IMR-90 (cell line): ENCODE measurements at regions not wholly inside any gene's neighbourhood (a gene's known extent, or its start where the extent isn't known, plus 50 kb on each side); places are given as distances from the start of the nearest gene placed in this dataset.

ENCODE experiments used
- ATAC-seq: fragments of 200-7000 bp; cut with Tn5 transposase; 2 replicates; pipeline ENCODE4 v1.9.1; 2020; ENCODE audit warnings: low read depth, mild to moderate bottlenecking, moderate library complexity
- BruUV-seq: library from RNA; stranded (reverse); fragments of 400-500 nt; replicated peaks from 2 replicates; lab custom pipeline; 2021; lab: Mats Ljungman, UMichigan
- CTCF ChIA-PET: fragments of 300-600 bp; formaldehyde crosslinking; extraction: SDS; loops from one replicate; lab custom pipeline; 2021; ENCODE audit warnings: antibody characterized with exemption; lab: Yijun Ruan, JAX
- POLR2A ChIA-PET: fragments of 300-600 bp; sonication (Branson Sonifier 250); formaldehyde crosslinking; loops from one replicate; lab custom pipeline; 2022; ENCODE audit warnings: antibody characterized with exemption; ENCODE audit not compliant: unreplicated experiment; lab: Charles Lee
- DNase-seq: peaks from one replicate; pipeline ENCODE4 v3.0.0; 2013
- H2AFZ ChIP-seq: replicated peaks from 2 replicates; pipeline ENCODE3; 2013; ENCODE audit warnings: low read length, mild to moderate bottlenecking; ENCODE audit not compliant: poor library complexity
- H2AK5ac ChIP-seq: 2 replicates; pipeline ENCODE4 v1.6.1; 2013; ENCODE audit warnings: low read depth, low read length, inconsistent platforms
- H2AK9ac ChIP-seq: replicated peaks from 2 replicates; pipeline ENCODE3; 2013; ENCODE audit warnings: mild to moderate bottlenecking, low read depth, low read length, moderate library complexity; ENCODE audit not compliant: poor library complexity
- H2BK120ac ChIP-seq: 2 replicates; pipeline ENCODE4 v1.6.1; 2013; ENCODE audit warnings: low read depth, low read length, inconsistent platforms
- H2BK15ac ChIP-seq: 3 replicates; pipeline ENCODE4 v1.6.1; 2013; ENCODE audit warnings: low read depth, low read length, inconsistent platforms
- H2BK20ac ChIP-seq: 2 replicates; pipeline ENCODE4 v1.6.1; 2013; ENCODE audit warnings: low read depth, mild to moderate bottlenecking, inconsistent platforms, low read length, moderate library complexity
- H2BK5ac ChIP-seq: 2 replicates; pipeline ENCODE4 v1.6.1; 2013; ENCODE audit warnings: mild to moderate bottlenecking, low read depth, low read length, inconsistent platforms; ENCODE audit not compliant: poor library complexity, severe bottlenecking
- H3K14ac ChIP-seq: replicated peaks from 2 replicates; pipeline ENCODE4 v1.6.1; 2013; ENCODE audit warnings: low read depth, low read length, inconsistent platforms
- H3K18ac ChIP-seq: 2 replicates; pipeline ENCODE4 v1.6.1; 2013; ENCODE audit warnings: low read depth, low read length, control low read depth
- H3K23ac ChIP-seq: 2 replicates; pipeline ENCODE4 v1.6.1; 2013; ENCODE audit warnings: low read depth, low read length, inconsistent platforms
- H3K27ac ChIP-seq: 2 replicates; pipeline ENCODE4 v1.5.1; 2013; ENCODE audit warnings: mild to moderate bottlenecking, control low read depth, low read length; ENCODE audit not compliant: insufficient read depth
- H3K27me3 ChIP-seq: 2 replicates; pipeline ENCODE4 v1.6.1; 2013; ENCODE audit warnings: low read length; ENCODE audit not compliant: control insufficient read depth, insufficient read depth
- H3K36me3 ChIP-seq: 2 replicates; pipeline ENCODE4 v1.6.1; 2013; ENCODE audit warnings: low read length, mixed read lengths; ENCODE audit not compliant: control insufficient read depth, insufficient read depth
- H3K4ac ChIP-seq: 2 replicates; pipeline ENCODE4 v1.6.1; 2013; ENCODE audit warnings: low read depth, low read length, inconsistent platforms
- H3K4me1 ChIP-seq: 2 replicates; pipeline ENCODE4 v1.6.1; 2013; ENCODE audit warnings: low read length, mixed read lengths; ENCODE audit not compliant: control insufficient read depth, insufficient read depth
- H3K4me2 ChIP-seq: 2 replicates; pipeline ENCODE4 v1.6.1; 2013; ENCODE audit warnings: low read depth, mild to moderate bottlenecking, control low read depth, low read length, moderate library complexity
- H3K4me3 ChIP-seq: 2 replicates; pipeline ENCODE4 v1.5.1; 2013; ENCODE audit warnings: low read depth, mild to moderate bottlenecking, control low read depth, low read length, moderate library complexity; ENCODE audit not compliant: insufficient read depth
- H3K56ac ChIP-seq: 2 replicates; pipeline ENCODE4 v1.6.1; 2013; ENCODE audit warnings: low read length, inconsistent platforms; ENCODE audit not compliant: insufficient read depth; ENCODE audit errors: extremely low read depth
- H3K79me1 ChIP-seq, 2 experiments: 2 replicates each; pipeline ENCODE4 v1.6.1; 2013; ENCODE audit warnings: low read length in 2 of 2, inconsistent platforms in 1 of 2, low read depth in 1 of 2
- H3K9ac ChIP-seq: 2 replicates; pipeline ENCODE4 v1.6.1; 2013; ENCODE audit warnings: low read depth, low read length, control low read depth
- H3K9me1 ChIP-seq: 2 replicates; pipeline ENCODE4 v1.6.1; 2013; ENCODE audit warnings: low read length, inconsistent platforms; ENCODE audit not compliant: insufficient read depth
- H3K9me3 ChIP-seq: 2 replicates; pipeline ENCODE4 v1.6.1; 2013; ENCODE audit warnings: low read length; ENCODE audit not compliant: control insufficient read depth, insufficient read depth
- H4K20me1 ChIP-seq: 2 replicates; pipeline ENCODE4 v1.6.1; 2013; ENCODE audit warnings: low read length, inconsistent platforms; ENCODE audit not compliant: insufficient read depth
- H4K5ac ChIP-seq: 2 replicates; pipeline ENCODE4 v1.6.1; 2013; ENCODE audit warnings: mild to moderate bottlenecking, low read depth, low read length, control low read depth
- H4K8ac ChIP-seq, 2 experiments: 2 replicates each; pipeline ENCODE4 v1.6.1; 2013; ENCODE audit warnings: low read depth in 2 of 2, low read length in 2 of 2, control low read depth in 1 of 2, inconsistent platforms in 1 of 2
- H4K91ac ChIP-seq: 2 replicates; pipeline ENCODE4 v1.6.1; 2013; ENCODE audit warnings: low read depth, low read length, inconsistent platforms; ENCODE audit not compliant: insufficient read depth
- BHLHE40 ChIP-seq: fragments of 150-350 bp; IDR thresholded peaks from 2 replicates; pipeline ENCODE4 v1.6.1; 2016; ENCODE audit warnings: mild to moderate bottlenecking, low read depth, low read length
- MAFK ChIP-seq: IDR thresholded peaks from 2 replicates; pipeline ENCODE4 v1.6.1; 2012; ENCODE audit warnings: low read depth, low read length, improper control_type of control experiment
- MXI1 ChIP-seq: IDR thresholded peaks from 2 replicates; pipeline ENCODE4 v1.6.1; 2012; ENCODE audit warnings: low read depth, mild to moderate bottlenecking, low read length, moderate library complexity, borderline replicate concordance
- WGBS, 2 experiments: methylation state at CpG; one replicate each; pipeline versions ENCODE4 v1.1.5 to v1.1.7; 2013; ENCODE audit warnings: missing lambda C conversion rate in 2 of 2; ENCODE audit not compliant: insufficient read length in 1 of 2; ENCODE audit errors: extremely low coverage in 2 of 2; 5-methylcytosine and 5-hydroxymethylcytosine counted together
- dilution Hi-C: fragments of 300-500 bp; cut with HindIII; formaldehyde crosslinking; loops from one replicate; pipeline ENCODE4 v1.14.3; 2018; ENCODE audit warnings: low sequenced_read_pairs; ENCODE audit not compliant: unreplicated experiment
- in situ Hi-C: fragments of 300-500 bp; cut with MboI; formaldehyde crosslinking; loops from 3 replicates; pipeline ENCODE4 v1.14.3; 2019; ENCODE audit warnings: low sequenced_read_pairs, inconsistent platforms, mixed read lengths
- intact Hi-C: fragments of 100-400 bp; cut with micrococcal nuclease; formaldehyde crosslinking; loops from 2 replicates; pipeline ENCODE4 v1.10.0; 2022

- H3K9ac ChIP-seq = no peak overlapping the region
- H3K4me2 ChIP-seq = no peak overlapping the region
- ChIA-PET POLR2A (no interaction called here), CTCF (interaction anchor here (0.6 kb wide), 1 partner anchor 8 kb away, joined by 4 read pairs; no protein-coding TSS in a partner anchor)
- H3K23ac ChIP-seq = no peak overlapping the region
- H2BK120ac ChIP-seq = no peak overlapping the region
- no peaks in the 10 kb centered on the region for H3K79me1 ChIP-seq
- no peak overlapping the region for H4K91ac ChIP-seq
- no peaks in the 10 kb centered on the region for H3K36me3 ChIP-seq
- H2BK20ac ChIP-seq = no peak overlapping the region
- no peaks in the 10 kb centered on the region for H4K20me1 ChIP-seq
- no peak overlapping the region for H2AK9ac ChIP-seq
- no peak overlapping the region for H3K18ac ChIP-seq
- H3K4ac ChIP-seq = no peak overlapping the region
- no peak overlapping the region for H2BK5ac ChIP-seq
- no peak overlapping the region for H2AFZ ChIP-seq
- H3K9me1 ChIP-seq = no peaks in the 10 kb centered on the region
- H3K4me3 ChIP-seq = no peak overlapping the region
- H3K4me1 ChIP-seq = no peaks in the 10 kb centered on the region
- H3K14ac ChIP-seq = no peak overlapping the region
- no peak overlapping the region for H3K56ac ChIP-seq
- intact Hi-C loops (no loop called here), dilution Hi-C loops (no loop called here), in situ Hi-C loops (no loop called here)
- no TSS peak for BruUV-seq
- no peak for ATAC-seq
- H3K9me3 ChIP-seq = no peaks in the 10 kb centered on the region
- H2AK5ac ChIP-seq = no peak overlapping the region
- no CpG with 5 or more reads among the region's 3 CpGs for WGBS, 2 experiments
- DNase-seq = no peak
- no peak for TF ChIP-seq MXI1
- no peak for TF ChIP-seq MAFK
- no peak for TF ChIP-seq BHLHE40
- H3K27me3 ChIP-seq = no peaks in the 10 kb centered on the region
- H3K27ac ChIP-seq = no peak overlapping the region
- no peak overlapping the region for H4K8ac ChIP-seq
- no peak overlapping the region for H4K5ac ChIP-seq
- H2BK15ac ChIP-seq = no peak overlapping the region
These were observed 194.8 kb upstream of the ARGLU1 start for GRCh38 chr13:106762708-106763107.
